ENCODE measurements at regions not wholly inside any gene's neighbourhood (a gene's known extent, or its start where the extent isn't known, plus 50 kb on each side); places are given as distances from the start of the nearest gene placed in this dataset.

- Histone ChIP-seq H3K4me3 (ENCODE audit: insufficient read depth, low read length) (no peak overlapping the region), H3K79me2 (ENCODE audit: insufficient read depth, low read length) (no peaks in the 10 kb centered on the region), H3K4me2 (ENCODE audit: insufficient read depth, low read length) (no peak overlapping the region), H3K27ac (ENCODE audit: low read depth, low read length) (no peak overlapping the region), H2AFZ (ENCODE audit: low read length) (no peak overlapping the region), H3K9me3 (ENCODE audit: low read depth, low read length) (peaks cover 1% of the 10 kb centered on the region), H3K4me1 (ENCODE audit: insufficient read depth, low read length) (no peaks in the 10 kb centered on the region), H3K27me3 (ENCODE audit: insufficient read depth, low read length) (no peaks in the 10 kb centered on the region), H3K36me3 (ENCODE audit: insufficient read depth, low read length) (no peaks in the 10 kb centered on the region), H4K20me1 (ENCODE audit: insufficient read depth, low read length) (no peaks in the 10 kb centered on the region)
- TF ChIP-seq, protein P1, sequence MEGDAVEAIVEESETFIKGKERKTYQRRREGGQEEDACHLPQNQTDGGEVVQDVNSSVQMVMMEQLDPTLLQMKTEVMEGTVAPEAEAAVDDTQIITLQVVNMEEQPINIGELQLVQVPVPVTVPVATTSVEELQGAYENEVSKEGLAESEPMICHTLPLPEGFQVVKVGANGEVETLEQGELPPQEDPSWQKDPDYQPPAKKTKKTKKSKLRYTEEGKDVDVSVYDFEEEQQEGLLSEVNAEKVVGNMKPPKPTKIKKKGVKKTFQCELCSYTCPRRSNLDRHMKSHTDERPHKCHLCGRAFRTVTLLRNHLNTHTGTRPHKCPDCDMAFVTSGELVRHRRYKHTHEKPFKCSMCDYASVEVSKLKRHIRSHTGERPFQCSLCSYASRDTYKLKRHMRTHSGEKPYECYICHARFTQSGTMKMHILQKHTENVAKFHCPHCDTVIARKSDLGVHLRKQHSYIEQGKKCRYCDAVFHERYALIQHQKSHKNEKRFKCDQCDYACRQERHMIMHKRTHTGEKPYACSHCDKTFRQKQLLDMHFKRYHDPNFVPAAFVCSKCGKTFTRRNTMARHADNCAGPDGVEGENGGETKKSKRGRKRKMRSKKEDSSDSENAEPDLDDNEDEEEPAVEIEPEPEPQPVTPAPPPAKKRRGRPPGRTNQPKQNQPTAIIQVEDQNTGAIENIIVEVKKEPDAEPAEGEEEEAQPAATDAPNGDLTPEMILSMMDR (IDR thresholded peaks at IDR 0.05; ENCODE audit: extremely low read depth, low read depth, low read length), result no peak
- no peak for DNase-seq (ENCODE audit: insufficient read length, low spot score, missing footprints)
These were observed 64.5 kb upstream of the B3GAT1 start for GRCh38 chr11:134476435-134477021.

- Histone ChIP-seq H3K27me3 (ENCODE audit: insufficient read depth, low read length) (no peaks in the 10 kb centered on the region), H3K4me2 (ENCODE audit: insufficient read depth, low read length) (no peak overlapping the region), H2AFZ (ENCODE audit: low read length) (no peak overlapping the region), H3K36me3 (ENCODE audit: insufficient read depth, low read length) (no peaks in the 10 kb centered on the region), H3K79me2 (ENCODE audit: insufficient read depth, low read length) (no peaks in the 10 kb centered on the region), H3K4me3 (ENCODE audit: insufficient read depth, low read length) (no peak overlapping the region), H3K27ac (ENCODE audit: low read depth, low read length) (no peak overlapping the region), H3K4me1 (ENCODE audit: insufficient read depth, low read length) (no peaks in the 10 kb centered on the region), H4K20me1 (ENCODE audit: insufficient read depth, low read length) (no peaks in the 10 kb centered on the region), H3K9me3 (ENCODE audit: low read depth, low read length) (peaks cover 1% of the 10 kb centered on the region)
- no peak for DNase-seq (ENCODE audit: insufficient read length, low spot score, missing footprints)
- TF ChIP-seq, protein P1 (IDR thresholded peaks at IDR 0.05; ENCODE audit: extremely low read depth, low read depth, low read length), result no peak
These were observed 63.9 kb upstream of the B3GAT1 start for GRCh38 chr11:134475951-134476350.

DNA sequence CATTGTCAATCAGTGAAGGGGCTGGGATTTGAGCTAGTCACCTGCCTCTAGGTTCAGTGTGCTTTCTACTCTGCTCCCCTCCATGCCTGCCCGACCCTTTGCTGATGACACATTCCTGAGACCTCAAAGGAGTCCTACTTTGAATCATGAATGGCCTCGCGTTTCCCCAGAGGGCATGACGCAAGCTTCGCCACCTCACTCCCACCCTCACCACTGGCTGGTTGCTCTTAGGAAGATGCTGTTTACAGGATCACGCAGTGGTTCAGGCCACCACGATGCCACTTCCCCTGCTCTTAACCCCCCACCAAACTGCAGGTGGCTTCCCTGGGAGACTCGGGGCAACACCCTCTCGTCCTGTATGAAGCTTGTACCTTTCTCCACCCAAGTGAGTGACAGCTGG is 62.9 kb upstream of the B3GAT1 start:
- Histone ChIP-seq H3K79me2 (ENCODE audit: insufficient read depth, low read length) (no peaks in the 10 kb centered on the region), H3K27ac (ENCODE audit: low read depth, low read length) (no peak overlapping the region), H4K20me1 (ENCODE audit: insufficient read depth, low read length) (no peaks in the 10 kb centered on the region), H2AFZ (ENCODE audit: low read length) (no peak overlapping the region), H3K4me2 (ENCODE audit: insufficient read depth, low read length) (no peak overlapping the region), H3K36me3 (ENCODE audit: insufficient read depth, low read length) (no peaks in the 10 kb centered on the region), H3K27me3 (ENCODE audit: insufficient read depth, low read length) (no peaks in the 10 kb centered on the region), H3K4me1 (ENCODE audit: insufficient read depth, low read length) (no peaks in the 10 kb centered on the region), H3K4me3 (ENCODE audit: insufficient read depth, low read length) (no peak overlapping the region), H3K9me3 (ENCODE audit: low read depth, low read length) (no peaks in the 10 kb centered on the region)
- DNase-seq (ENCODE audit: insufficient read length, low spot score, missing footprints), result no peak
- TF ChIP-seq, protein P1 (IDR thresholded peaks at IDR 0.05; ENCODE audit: extremely low read depth, low read depth, low read length), result no peak

- Histone ChIP-seq H3K79me2 (ENCODE audit: insufficient read depth, low read length) (no peaks in the 10 kb centered on the region), H3K9me3 (ENCODE audit: low read depth, low read length) (no peaks in the 10 kb centered on the region), H4K20me1 (ENCODE audit: insufficient read depth, low read length) (no peaks in the 10 kb centered on the region), H2AFZ (ENCODE audit: low read length) (no peak overlapping the region), H3K4me2 (ENCODE audit: insufficient read depth, low read length) (no peak overlapping the region), H3K36me3 (ENCODE audit: insufficient read depth, low read length) (no peaks in the 10 kb centered on the region), H3K4me1 (ENCODE audit: insufficient read depth, low read length) (no peaks in the 10 kb centered on the region), H3K27ac (ENCODE audit: low read depth, low read length) (no peak overlapping the region), H3K27me3 (ENCODE audit: insufficient read depth, low read length) (no peaks in the 10 kb centered on the region), H3K4me3 (ENCODE audit: insufficient read depth, low read length) (no peak overlapping the region)
- no peak for DNase-seq (ENCODE audit: insufficient read length, low spot score, missing footprints)
- TF ChIP-seq, protein P1 (IDR thresholded peaks at IDR 0.05; ENCODE audit: extremely low read depth, low read depth, low read length), result no peak
These were observed 62.2 kb upstream of the B3GAT1 start for GRCh38 chr11:134474070-134474860.

Data from osteoblast (primary cell).